ENCODE measurements at regions not wholly inside any gene's neighbourhood (a gene's known extent, or its start where the extent isn't known, plus 50 kb on each side); places are given as distances from the start of the nearest gene placed in this dataset.

DNA sequence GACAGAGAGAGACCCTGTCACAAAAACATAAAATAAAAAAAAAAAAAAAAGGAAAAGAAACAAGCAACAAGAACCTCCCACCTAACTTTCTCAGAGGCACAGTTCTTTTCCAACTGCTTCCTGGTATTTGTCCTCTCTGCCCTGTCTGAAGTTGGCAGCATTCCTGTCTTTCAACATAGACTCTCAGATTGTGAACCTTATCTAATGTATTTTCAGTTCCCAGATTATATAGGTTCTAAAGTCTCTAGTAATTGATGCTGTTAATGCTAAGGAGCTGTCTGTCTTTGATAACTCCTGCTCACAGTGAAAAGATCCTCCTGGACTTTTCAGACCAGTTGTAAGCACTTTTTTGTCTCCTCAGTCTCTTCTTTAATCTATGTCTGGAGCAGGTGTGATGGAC lies 199.5 kb upstream of the P2RY1 start:
- in situ Hi-C loops (cut with MboI), result no loop called here
- no peaks in the 10 kb centered on the region for H3K36me3 ChIP-seq (ENCODE audit: control insufficient read depth, insufficient read depth, low read length)
- TF ChIP-seq NFE2 (IDR thresholded peaks at IDR 0.05; ENCODE audit: low read depth) (no peak), TCF3 (CRISPR knock-in tag; IDR thresholded peaks at IDR 0.05) (no peak), SMARCA4 (IDR thresholded peaks at IDR 0.05) (no peak), ZNF23 (CRISPR knock-in tag; IDR thresholded peaks at IDR 0.05) (no peak), STAT5B (CRISPR knock-in tag; IDR thresholded peaks at IDR 0.05) (no peak)
- TF ChIP-seq, protein P1, sequence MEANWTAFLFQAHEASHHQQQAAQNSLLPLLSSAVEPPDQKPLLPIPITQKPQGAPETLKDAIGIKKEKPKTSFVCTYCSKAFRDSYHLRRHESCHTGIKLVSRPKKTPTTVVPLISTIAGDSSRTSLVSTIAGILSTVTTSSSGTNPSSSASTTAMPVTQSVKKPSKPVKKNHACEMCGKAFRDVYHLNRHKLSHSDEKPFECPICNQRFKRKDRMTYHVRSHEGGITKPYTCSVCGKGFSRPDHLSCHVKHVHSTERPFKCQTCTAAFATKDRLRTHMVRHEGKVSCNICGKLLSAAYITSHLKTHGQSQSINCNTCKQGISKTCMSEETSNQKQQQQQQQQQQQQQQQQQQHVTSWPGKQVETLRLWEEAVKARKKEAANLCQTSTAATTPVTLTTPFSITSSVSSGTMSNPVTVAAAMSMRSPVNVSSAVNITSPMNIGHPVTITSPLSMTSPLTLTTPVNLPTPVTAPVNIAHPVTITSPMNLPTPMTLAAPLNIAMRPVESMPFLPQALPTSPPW (CRISPR knock-in tag; IDR thresholded peaks at IDR 0.05), result no peak
- no peak overlapping the region for H3K4me3 ChIP-seq
- no peaks in the 10 kb centered on the region for H4K20me1 ChIP-seq (replicated peaks; ENCODE audit: control insufficient read depth, insufficient read depth, low read length)
- no peaks in the 10 kb centered on the region for H3K79me2 ChIP-seq (ENCODE audit: control insufficient read depth, insufficient read depth, low read length)
- H3K27me3 ChIP-seq (ENCODE audit: control insufficient read depth in 2 of 2, insufficient read depth in 2 of 2, low read length in 2 of 2), result no peaks in the 10 kb centered on the region
- no peaks in the 10 kb centered on the region for H3K9me3 ChIP-seq (replicated peaks; ENCODE audit: control insufficient read depth, insufficient read depth, low read depth, low read length)
- FAIRE-seq, result no peak
- no peak overlapping the region for H3K9ac ChIP-seq (ENCODE audit: insufficient read depth in 1 of 2, low read depth in 2 of 2, low read length in 2 of 2)
- BruUV-seq (replicated peaks), result no TSS peak
- POLR2A ChIA-PET, result no interaction called here
- H3K4me2 ChIP-seq (ENCODE audit: insufficient read depth, low read length), result no peak overlapping the region
- no peak for ATAC-seq
- no peaks in the 10 kb centered on the region; a peak in 2 of 5 replicates for H3K4me1 ChIP-seq (replicated peaks in 1 of 2; ENCODE audit: control insufficient read depth in 2 of 2, insufficient read depth in 2 of 2, low read length in 2 of 2)
- intact Hi-C loops (cut with micrococcal nuclease), result no loop called here
- H3K9me1 ChIP-seq (ENCODE audit: control insufficient read depth, insufficient read depth, low read length), result no peaks in the 10 kb centered on the region
- H2AFZ ChIP-seq (ENCODE audit: low read depth, low read length), result no peak overlapping the region
- CTCF ChIA-PET (ENCODE audit: low intra/inter-chr PET ratio), result no interaction called here
- DNase-seq (ENCODE audit: extremely low read depth in 1 of 4, low spot score in 3 of 4), result no peak
- H3K27ac ChIP-seq (ENCODE audit: extremely low read depth, low read depth, low read length), result no peak overlapping the region

DNA sequence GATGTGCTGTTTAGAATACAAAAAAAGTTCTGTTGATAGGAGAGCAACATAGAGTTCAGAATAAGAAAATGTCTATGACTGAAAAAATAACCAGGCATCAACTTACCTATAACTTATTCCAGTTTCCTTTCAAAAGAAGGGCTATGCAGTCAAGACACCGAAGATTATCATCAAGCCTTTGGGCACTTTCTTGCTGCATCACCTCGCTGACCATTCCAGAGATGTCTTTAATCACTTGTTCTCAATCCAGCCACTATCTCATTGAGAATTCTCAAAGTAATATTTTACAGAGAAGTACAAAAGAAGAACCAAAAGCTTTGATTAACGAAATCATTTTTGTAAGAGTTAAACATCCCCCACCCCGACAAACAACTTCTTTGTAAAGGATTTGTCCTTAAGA lies 198.3 kb upstream of the P2RY1 start:
- Histone ChIP-seq H3K4me3 (no peak overlapping the region), H3K9me3 (replicated peaks; ENCODE audit: control insufficient read depth, insufficient read depth, low read depth, low read length) (no peaks in the 10 kb centered on the region), H2AFZ (ENCODE audit: low read depth, low read length) (no peak overlapping the region), H3K9ac (ENCODE audit: insufficient read depth in 1 of 2, low read depth in 2 of 2, low read length in 2 of 2) (no peak overlapping the region), H3K9me1 (ENCODE audit: control insufficient read depth, insufficient read depth, low read length) (no peaks in the 10 kb centered on the region), H3K4me2 (ENCODE audit: insufficient read depth, low read length) (no peak overlapping the region), H3K27me3 (ENCODE audit: control insufficient read depth in 2 of 2, insufficient read depth in 2 of 2, low read length in 2 of 2) (no peaks in the 10 kb centered on the region), H3K36me3 (ENCODE audit: control insufficient read depth, insufficient read depth, low read length) (no peaks in the 10 kb centered on the region), H4K20me1 (replicated peaks; ENCODE audit: control insufficient read depth, insufficient read depth, low read length) (no peaks in the 10 kb centered on the region), H3K27ac (ENCODE audit: extremely low read depth, low read depth, low read length) (no peak overlapping the region), H3K79me2 (ENCODE audit: control insufficient read depth, insufficient read depth, low read length) (no peaks in the 10 kb centered on the region), H3K4me1 (replicated peaks in 1 of 2; ENCODE audit: control insufficient read depth in 2 of 2, insufficient read depth in 2 of 2, low read length in 2 of 2) (no peaks in the 10 kb centered on the region; a peak in 2 of 5 replicates)
- in situ Hi-C loops (cut with MboI) (no loop called here), intact Hi-C loops (cut with micrococcal nuclease) (no loop called here)
- ChIA-PET POLR2A (no interaction called here), CTCF (ENCODE audit: low intra/inter-chr PET ratio) (no interaction called here)
- ATAC-seq (no peak), DNase-seq (ENCODE audit: extremely low read depth in 1 of 4, low spot score in 3 of 4) (no peak), FAIRE-seq (no peak)
- BruUV-seq (replicated peaks), result no TSS peak
- 30% methylated on average over 4 of the region's 4 CpGs for WGBS (ENCODE audit: insufficient coverage, low coverage, missing lambda C conversion rate)
- TF ChIP-seq CBFA2T2 (conservative IDR thresholded peaks at IDR 0.05), result no peak
- no peak for TF ChIP-seq CEBPG (CRISPR knock-in tag; IDR thresholded peaks at IDR 0.05)
- no peak for TF ChIP-seq CEBPG (tag; conservative IDR thresholded peaks at IDR 0.05 in 1 of 2, IDR thresholded peaks at IDR 0.05 in 1 of 2)
- no peak for TF ChIP-seq CHCHD3 (CRISPR knock-in tag; IDR thresholded peaks at IDR 0.05)
- TF ChIP-seq NR2F6 (CRISPR knock-in tag; IDR thresholded peaks at IDR 0.05), result no peak
- no peak for TF ChIP-seq ZNF644 (tag; IDR thresholded peaks at IDR 0.05; ENCODE audit: low read depth)
- TF ChIP-seq KAT2B (IDR thresholded peaks at IDR 0.05; ENCODE audit: low read depth, low read length), result no peak
- no peak for TF ChIP-seq STAG1 (CRISPR knock-in tag; IDR thresholded peaks at IDR 0.05; ENCODE audit: borderline replicate concordance)
- TF ChIP-seq NFYB (IDR thresholded peaks at IDR 0.05; ENCODE audit: extremely low read depth, insufficient read length), result no peak
- no peak for TF ChIP-seq ZBED1 (IDR thresholded peaks at IDR 0.05)
- no peak for TF ChIP-seq ZNF253 (CRISPR knock-in tag; conservative IDR thresholded peaks at IDR 0.05)
- no peak for TF ChIP-seq HNRNPLL (IDR thresholded peaks at IDR 0.05; ENCODE audit: low read depth, low read length, poor library complexity, severe bottlenecking)

All from K562 (cell line).